Panc1 (cell line): ENCODE measurements at regions not wholly inside any gene's neighbourhood (a gene's known extent, or its start where the extent isn't known, plus 50 kb on each side); places are given as distances from the start of the nearest gene placed in this dataset.

Source experiments
- POLR2AphosphoS5 ChIP-seq: IDR thresholded peaks from 2 replicates; pipeline ENCODE4 v1.6.1; 2012; ENCODE audit warnings: mild to moderate bottlenecking, low read depth, low read length, moderate library complexity
- SIN3A ChIP-seq: IDR thresholded peaks from 2 replicates; pipeline ENCODE4 v1.6.1; 2012; ENCODE audit warnings: low read depth, mild to moderate bottlenecking, low read length, moderate library complexity, borderline replicate concordance; ENCODE audit not compliant: insufficient read depth
- TF ChIP-seq, protein P1 (sequence below): fragments of 450-650 bp; IDR thresholded peaks from 2 replicates; pipeline ENCODE4 v1.5.1; 2017; ENCODE audit warnings: mild to moderate bottlenecking
- TF ChIP-seq, protein P2 (sequence below), 2 experiments: IDR thresholded peaks; 2 replicates each; pipeline ENCODE4 v1.6.1; 2011 to 2012; ENCODE audit warnings: low read depth in 2 of 2, control low read depth in 1 of 2, low read length in 1 of 2, mild to moderate bottlenecking in 1 of 2, moderate library complexity in 1 of 2; ENCODE audit not compliant: insufficient read depth in 1 of 2

DNA sequence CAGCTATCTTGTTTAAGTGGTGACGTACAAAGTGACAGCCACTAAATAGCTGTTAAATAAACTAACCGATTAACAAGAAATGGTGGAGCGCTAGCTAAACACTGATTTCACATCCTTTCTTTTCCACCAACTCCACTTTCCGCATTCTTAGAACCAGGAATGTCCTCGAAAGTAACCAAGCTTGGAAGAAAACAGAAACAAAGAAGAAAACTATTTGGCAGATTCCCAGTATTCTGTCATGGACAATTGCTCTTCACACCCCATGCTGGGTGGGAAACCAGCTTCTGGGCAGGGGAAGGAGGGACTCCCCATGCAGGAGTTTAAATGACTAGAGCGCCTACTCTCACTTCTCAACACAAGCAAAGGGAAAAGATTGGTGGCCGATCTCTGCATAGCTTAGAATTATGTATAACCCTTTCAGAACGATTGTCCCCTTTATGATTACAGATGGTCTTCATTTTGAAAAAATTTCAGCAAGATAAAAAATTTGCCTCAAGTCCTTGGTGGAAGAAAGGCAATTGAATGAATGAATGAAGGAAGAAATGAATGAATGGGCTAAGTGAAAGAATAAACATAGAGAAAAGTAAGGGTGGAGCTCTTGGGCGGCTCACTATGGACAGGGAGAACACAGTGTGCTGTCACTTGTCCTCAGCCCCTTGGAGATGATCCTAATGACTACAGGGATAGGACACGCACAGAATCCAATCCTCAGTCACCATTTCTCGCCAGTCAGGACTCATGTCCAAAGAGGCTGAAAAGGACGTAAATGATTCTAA is 148.7 kb upstream of the NEDD9 start:
- TF ChIP-seq, protein P1, sequence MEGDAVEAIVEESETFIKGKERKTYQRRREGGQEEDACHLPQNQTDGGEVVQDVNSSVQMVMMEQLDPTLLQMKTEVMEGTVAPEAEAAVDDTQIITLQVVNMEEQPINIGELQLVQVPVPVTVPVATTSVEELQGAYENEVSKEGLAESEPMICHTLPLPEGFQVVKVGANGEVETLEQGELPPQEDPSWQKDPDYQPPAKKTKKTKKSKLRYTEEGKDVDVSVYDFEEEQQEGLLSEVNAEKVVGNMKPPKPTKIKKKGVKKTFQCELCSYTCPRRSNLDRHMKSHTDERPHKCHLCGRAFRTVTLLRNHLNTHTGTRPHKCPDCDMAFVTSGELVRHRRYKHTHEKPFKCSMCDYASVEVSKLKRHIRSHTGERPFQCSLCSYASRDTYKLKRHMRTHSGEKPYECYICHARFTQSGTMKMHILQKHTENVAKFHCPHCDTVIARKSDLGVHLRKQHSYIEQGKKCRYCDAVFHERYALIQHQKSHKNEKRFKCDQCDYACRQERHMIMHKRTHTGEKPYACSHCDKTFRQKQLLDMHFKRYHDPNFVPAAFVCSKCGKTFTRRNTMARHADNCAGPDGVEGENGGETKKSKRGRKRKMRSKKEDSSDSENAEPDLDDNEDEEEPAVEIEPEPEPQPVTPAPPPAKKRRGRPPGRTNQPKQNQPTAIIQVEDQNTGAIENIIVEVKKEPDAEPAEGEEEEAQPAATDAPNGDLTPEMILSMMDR = no peak
- TF ChIP-seq POLR2AphosphoS5 (no peak), SIN3A (no peak)
- TF ChIP-seq, protein P2, sequence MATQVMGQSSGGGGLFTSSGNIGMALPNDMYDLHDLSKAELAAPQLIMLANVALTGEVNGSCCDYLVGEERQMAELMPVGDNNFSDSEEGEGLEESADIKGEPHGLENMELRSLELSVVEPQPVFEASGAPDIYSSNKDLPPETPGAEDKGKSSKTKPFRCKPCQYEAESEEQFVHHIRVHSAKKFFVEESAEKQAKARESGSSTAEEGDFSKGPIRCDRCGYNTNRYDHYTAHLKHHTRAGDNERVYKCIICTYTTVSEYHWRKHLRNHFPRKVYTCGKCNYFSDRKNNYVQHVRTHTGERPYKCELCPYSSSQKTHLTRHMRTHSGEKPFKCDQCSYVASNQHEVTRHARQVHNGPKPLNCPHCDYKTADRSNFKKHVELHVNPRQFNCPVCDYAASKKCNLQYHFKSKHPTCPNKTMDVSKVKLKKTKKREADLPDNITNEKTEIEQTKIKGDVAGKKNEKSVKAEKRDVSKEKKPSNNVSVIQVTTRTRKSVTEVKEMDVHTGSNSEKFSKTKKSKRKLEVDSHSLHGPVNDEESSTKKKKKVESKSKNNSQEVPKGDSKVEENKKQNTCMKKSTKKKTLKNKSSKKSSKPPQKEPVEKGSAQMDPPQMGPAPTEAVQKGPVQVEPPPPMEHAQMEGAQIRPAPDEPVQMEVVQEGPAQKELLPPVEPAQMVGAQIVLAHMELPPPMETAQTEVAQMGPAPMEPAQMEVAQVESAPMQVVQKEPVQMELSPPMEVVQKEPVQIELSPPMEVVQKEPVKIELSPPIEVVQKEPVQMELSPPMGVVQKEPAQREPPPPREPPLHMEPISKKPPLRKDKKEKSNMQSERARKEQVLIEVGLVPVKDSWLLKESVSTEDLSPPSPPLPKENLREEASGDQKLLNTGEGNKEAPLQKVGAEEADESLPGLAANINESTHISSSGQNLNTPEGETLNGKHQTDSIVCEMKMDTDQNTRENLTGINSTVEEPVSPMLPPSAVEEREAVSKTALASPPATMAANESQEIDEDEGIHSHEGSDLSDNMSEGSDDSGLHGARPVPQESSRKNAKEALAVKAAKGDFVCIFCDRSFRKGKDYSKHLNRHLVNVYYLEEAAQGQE (IDR thresholded peaks at IDR 0.05; ENCODE audit: insufficient read depth in 1 of 2, low read depth in 2 of 2, low read length in 1 of 2) = no peak
